ENCODE measurements at regions not wholly inside any gene's neighbourhood (a gene's known extent, or its start where the extent isn't known, plus 50 kb on each side); places are given as distances from the start of the nearest gene placed in this dataset.

DNA sequence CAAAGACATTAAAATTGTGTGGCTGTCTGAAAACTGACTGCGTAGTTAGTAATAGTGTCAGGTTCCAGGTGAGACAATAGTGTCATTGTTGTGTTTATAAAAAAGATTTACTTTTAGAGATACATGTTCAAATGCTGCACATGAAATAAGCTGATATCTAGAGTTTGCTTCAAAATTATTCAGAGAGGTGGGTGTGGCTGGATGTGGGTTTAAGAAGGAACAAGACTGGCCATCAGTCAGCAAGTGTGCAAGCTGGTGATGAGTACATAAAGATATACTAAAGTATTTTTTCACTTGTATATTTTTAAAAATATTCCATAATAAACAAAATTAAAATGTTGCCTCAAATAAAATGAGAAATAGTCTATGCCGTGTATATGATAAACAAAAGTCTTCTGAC, 190.6 kb downstream of the ARRDC4 start:
- TF ChIP-seq EZH2 (IDR thresholded peaks at IDR 0.05) (no peak), POLR2AphosphoS5 (IDR thresholded peaks at IDR 0.05; ENCODE audit: borderline replicate concordance, low read depth, low read length) (no peak)
